SK-N-SH treated with all-trans-retinoic acid at 6 μM for 48 hours (cell line): ENCODE measurements at regions not wholly inside any gene's neighbourhood (a gene's known extent, or its start where the extent isn't known, plus 50 kb on each side); places are given as distances from the start of the nearest gene placed in this dataset.

ENCODE experiments used
- ATAC-seq: fragments of 200-7000 bp; cut with Tn5 transposase; 3 replicates; pipeline ENCODE4 v1.9.1; 2020; ENCODE audit warnings: mild to moderate bottlenecking, moderate library complexity
- ARNTL ChIP-seq: fragments of 450-650 bp; formaldehyde crosslinking; IDR thresholded peaks from 2 replicates; pipeline ENCODE4 v1.5.0; 2020; ENCODE audit warnings: low read depth, mild to moderate bottlenecking, moderate library complexity, borderline replicate concordance
- BACH2 ChIP-seq: fragments of 250-450 bp; sonication (Bioruptor Pico); IDR thresholded peaks from 2 replicates; pipeline ENCODE4 v1.9.0; 2021; ENCODE audit warnings: mild to moderate bottlenecking, borderline replicate concordance
- ESRRG ChIP-seq: fragments of 250-450 bp; sonication (Bioruptor Pico); IDR thresholded peaks from 2 replicates; pipeline ENCODE4 v1.6.1; 2021; ENCODE audit warnings: mild to moderate bottlenecking
- GLIS3 ChIP-seq: fragments of 250-450 bp; sonication (Bioruptor Pico); IDR thresholded peaks from 2 replicates; pipeline ENCODE4 v1.5.0; 2020; ENCODE audit warnings: mild to moderate bottlenecking, moderate library complexity
- ISL1 ChIP-seq: fragments of 250-450 bp; sonication (Bioruptor Pico); IDR thresholded peaks from 2 replicates; pipeline ENCODE4 v2.1.2; 2022; ENCODE audit warnings: mild to moderate bottlenecking, moderate library complexity
- OSR1 ChIP-seq: fragments of 250-450 bp; sonication (Bioruptor Pico); IDR thresholded peaks from 2 replicates; pipeline ENCODE4 v1.8.0; 2022; ENCODE audit warnings: moderate library complexity, mild to moderate bottlenecking, inconsistent platforms
- PPARA ChIP-seq: fragments of 250-450 bp; sonication (Bioruptor Pico); IDR thresholded peaks from 2 replicates; pipeline ENCODE4 v1.5.0; 2020; ENCODE audit warnings: mild to moderate bottlenecking, borderline replicate concordance
- RARB ChIP-seq: fragments of 250-450 bp; sonication (Bioruptor Pico); IDR thresholded peaks from 2 replicates; pipeline ENCODE4 v1.8.0; 2021; ENCODE audit warnings: mild to moderate bottlenecking, moderate library complexity
- SNAI2 ChIP-seq: fragments of 250-450 bp; sonication (Bioruptor Pico); IDR thresholded peaks from 2 replicates; pipeline ENCODE4 v1.5.0; 2020; ENCODE audit warnings: mild to moderate bottlenecking, moderate library complexity
- TCF4 ChIP-seq: fragments of 250-450 bp; sonication (Bioruptor Pico); IDR thresholded peaks from 2 replicates; pipeline ENCODE4 v1.8.0; 2021; ENCODE audit warnings: mild to moderate bottlenecking, moderate library complexity, borderline replicate concordance
- TOX ChIP-seq: fragments of 250-450 bp; sonication (Bioruptor Pico); IDR thresholded peaks from 2 replicates; pipeline ENCODE4 v1.8.0; 2021; ENCODE audit warnings: mild to moderate bottlenecking, moderate library complexity, borderline replicate concordance
- ZC3H10 ChIP-seq: fragments of 250-450 bp; sonication (Bioruptor Pico); IDR thresholded peaks from 2 replicates; pipeline ENCODE4 v1.5.1; 2021; ENCODE audit warnings: mild to moderate bottlenecking, moderate library complexity
- ZFP3 ChIP-seq: fragments of 250-450 bp; sonication (Bioruptor Pico); IDR thresholded peaks from 2 replicates; pipeline ENCODE4 v1.5.0; 2020; ENCODE audit warnings: mild to moderate bottlenecking, moderate library complexity
- ZFP30 ChIP-seq: fragments of 450-650 bp; formaldehyde crosslinking; IDR thresholded peaks from 2 replicates; pipeline ENCODE4 v1.5.0; 2022; ENCODE audit warnings: mild to moderate bottlenecking, moderate library complexity
- ZNF565 ChIP-seq: fragments of 450-650 bp; formaldehyde crosslinking; conservative IDR thresholded peaks from 2 replicates; pipeline ENCODE4 v1.5.0; 2020; ENCODE audit warnings: low read depth, mild to moderate bottlenecking, moderate library complexity
- ZNF70 ChIP-seq: fragments of 450-650 bp; formaldehyde crosslinking; IDR thresholded peaks from 2 replicates; pipeline ENCODE4 v1.5.0; 2020; ENCODE audit warnings: mild to moderate bottlenecking, moderate library complexity
- ZNF8 ChIP-seq: fragments of 450-650 bp; formaldehyde crosslinking; IDR thresholded peaks from 2 replicates; pipeline ENCODE4 v1.5.0; 2020; ENCODE audit warnings: mild to moderate bottlenecking, moderate library complexity
- TF ChIP-seq, protein P1 (sequence below): fragments of 250-450 bp; sonication (Bioruptor Pico); IDR thresholded peaks from 2 replicates; pipeline ENCODE4 v1.5.1; 2020; ENCODE audit warnings: low read depth, mild to moderate bottlenecking, moderate library complexity
- TF ChIP-seq, protein P2 (sequence below): fragments of 250-450 bp; sonication (Bioruptor Pico); IDR thresholded peaks from 2 replicates; pipeline ENCODE4 v1.5.1; 2021; ENCODE audit warnings: mild to moderate bottlenecking, moderate library complexity
- TF ChIP-seq, protein P3 (sequence below): fragments of 250-450 bp; sonication (Bioruptor Pico); IDR thresholded peaks from 2 replicates; pipeline ENCODE4 v1.5.0; 2020; ENCODE audit warnings: mild to moderate bottlenecking, moderate library complexity
- TF ChIP-seq, protein P4 (sequence below): fragments of 250-450 bp; sonication (Bioruptor Pico); IDR thresholded peaks from 2 replicates; pipeline ENCODE4 v1.8.0; 2020; ENCODE audit warnings: mild to moderate bottlenecking, moderate library complexity, borderline replicate concordance
- TF ChIP-seq, protein P5 (sequence below): fragments of 250-450 bp; sonication (Bioruptor Pico); IDR thresholded peaks from 2 replicates; pipeline ENCODE4 v1.8.0; 2021; ENCODE audit warnings: low read depth, mild to moderate bottlenecking, moderate library complexity, borderline replicate concordance

DNA sequence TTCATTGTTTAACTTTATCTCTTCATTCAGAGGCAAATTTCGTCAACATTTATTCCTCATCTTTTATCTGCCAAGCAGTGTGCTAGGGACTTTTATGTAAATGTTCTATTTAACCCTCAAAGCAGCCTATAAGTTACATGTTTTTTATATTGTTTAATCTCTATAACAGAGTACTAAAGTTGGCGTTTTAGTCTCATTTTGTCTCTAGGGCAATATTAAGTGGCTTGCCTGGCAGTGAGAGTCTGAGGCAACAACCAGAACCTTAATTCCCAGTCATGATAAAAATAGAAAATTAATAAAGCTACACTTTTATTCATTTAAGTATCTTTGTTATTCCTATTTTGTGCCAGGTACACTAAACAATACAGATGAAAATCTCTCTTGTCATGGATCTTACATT is 994.3 kb upstream of the ADGRL2 start:
- TF ChIP-seq ARNTL (no peak), ZFP30 (CRISPR knock-in tag) (no peak), OSR1 (CRISPR knock-in tag) (no peak), ZNF565 (CRISPR knock-in tag) (no peak), ZC3H10 (CRISPR knock-in tag) (no peak), GLIS3 (no peak), TOX (CRISPR knock-in tag) (no peak), TCF4 (CRISPR knock-in tag) (no peak), PPARA (CRISPR knock-in tag) (no peak), ZNF70 (CRISPR knock-in tag) (no peak), ESRRG (CRISPR knock-in tag) (no peak), BACH2 (CRISPR knock-in tag) (no peak), ISL1 (no peak), ZFP3 (CRISPR knock-in tag) (no peak)
- TF ChIP-seq, protein P1, sequence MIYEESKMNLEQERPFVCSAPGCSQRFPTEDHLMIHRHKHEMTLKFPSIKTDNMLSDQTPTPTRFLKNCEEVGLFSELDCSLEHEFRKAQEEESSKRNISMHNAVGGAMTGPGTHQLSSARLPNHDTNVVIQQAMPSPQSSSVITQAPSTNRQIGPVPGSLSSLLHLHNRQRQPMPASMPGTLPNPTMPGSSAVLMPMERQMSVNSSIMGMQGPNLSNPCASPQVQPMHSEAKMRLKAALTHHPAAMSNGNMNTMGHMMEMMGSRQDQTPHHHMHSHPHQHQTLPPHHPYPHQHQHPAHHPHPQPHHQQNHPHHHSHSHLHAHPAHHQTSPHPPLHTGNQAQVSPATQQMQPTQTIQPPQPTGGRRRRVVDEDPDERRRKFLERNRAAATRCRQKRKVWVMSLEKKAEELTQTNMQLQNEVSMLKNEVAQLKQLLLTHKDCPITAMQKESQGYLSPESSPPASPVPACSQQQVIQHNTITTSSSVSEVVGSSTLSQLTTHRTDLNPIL, result no peak
- TF ChIP-seq, protein P2, sequence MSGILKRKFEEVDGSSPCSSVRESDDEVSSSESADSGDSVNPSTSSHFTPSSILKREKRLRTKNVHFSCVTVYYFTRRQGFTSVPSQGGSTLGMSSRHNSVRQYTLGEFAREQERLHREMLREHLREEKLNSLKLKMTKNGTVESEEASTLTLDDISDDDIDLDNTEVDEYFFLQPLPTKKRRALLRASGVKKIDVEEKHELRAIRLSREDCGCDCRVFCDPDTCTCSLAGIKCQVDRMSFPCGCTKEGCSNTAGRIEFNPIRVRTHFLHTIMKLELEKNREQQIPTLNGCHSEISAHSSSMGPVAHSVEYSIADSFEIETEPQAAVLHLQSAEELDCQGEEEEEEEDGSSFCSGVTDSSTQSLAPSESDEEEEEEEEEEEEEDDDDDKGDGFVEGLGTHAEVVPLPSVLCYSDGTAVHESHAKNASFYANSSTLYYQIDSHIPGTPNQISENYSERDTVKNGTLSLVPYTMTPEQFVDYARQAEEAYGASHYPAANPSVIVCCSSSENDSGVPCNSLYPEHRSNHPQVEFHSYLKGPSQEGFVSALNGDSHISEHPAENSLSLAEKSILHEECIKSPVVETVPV, result no peak
- TF ChIP-seq, protein P3, sequence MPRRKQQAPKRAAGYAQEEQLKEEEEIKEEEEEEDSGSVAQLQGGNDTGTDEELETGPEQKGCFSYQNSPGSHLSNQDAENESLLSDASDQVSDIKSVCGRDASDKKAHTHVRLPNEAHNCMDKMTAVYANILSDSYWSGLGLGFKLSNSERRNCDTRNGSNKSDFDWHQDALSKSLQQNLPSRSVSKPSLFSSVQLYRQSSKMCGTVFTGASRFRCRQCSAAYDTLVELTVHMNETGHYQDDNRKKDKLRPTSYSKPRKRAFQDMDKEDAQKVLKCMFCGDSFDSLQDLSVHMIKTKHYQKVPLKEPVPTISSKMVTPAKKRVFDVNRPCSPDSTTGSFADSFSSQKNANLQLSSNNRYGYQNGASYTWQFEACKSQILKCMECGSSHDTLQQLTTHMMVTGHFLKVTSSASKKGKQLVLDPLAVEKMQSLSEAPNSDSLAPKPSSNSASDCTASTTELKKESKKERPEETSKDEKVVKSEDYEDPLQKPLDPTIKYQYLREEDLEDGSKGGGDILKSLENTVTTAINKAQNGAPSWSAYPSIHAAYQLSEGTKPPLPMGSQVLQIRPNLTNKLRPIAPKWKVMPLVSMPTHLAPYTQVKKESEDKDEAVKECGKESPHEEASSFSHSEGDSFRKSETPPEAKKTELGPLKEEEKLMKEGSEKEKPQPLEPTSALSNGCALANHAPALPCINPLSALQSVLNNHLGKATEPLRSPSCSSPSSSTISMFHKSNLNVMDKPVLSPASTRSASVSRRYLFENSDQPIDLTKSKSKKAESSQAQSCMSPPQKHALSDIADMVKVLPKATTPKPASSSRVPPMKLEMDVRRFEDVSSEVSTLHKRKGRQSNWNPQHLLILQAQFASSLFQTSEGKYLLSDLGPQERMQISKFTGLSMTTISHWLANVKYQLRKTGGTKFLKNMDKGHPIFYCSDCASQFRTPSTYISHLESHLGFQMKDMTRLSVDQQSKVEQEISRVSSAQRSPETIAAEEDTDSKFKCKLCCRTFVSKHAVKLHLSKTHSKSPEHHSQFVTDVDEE (CRISPR knock-in tag), result no peak
- TF ChIP-seq, protein P4, sequence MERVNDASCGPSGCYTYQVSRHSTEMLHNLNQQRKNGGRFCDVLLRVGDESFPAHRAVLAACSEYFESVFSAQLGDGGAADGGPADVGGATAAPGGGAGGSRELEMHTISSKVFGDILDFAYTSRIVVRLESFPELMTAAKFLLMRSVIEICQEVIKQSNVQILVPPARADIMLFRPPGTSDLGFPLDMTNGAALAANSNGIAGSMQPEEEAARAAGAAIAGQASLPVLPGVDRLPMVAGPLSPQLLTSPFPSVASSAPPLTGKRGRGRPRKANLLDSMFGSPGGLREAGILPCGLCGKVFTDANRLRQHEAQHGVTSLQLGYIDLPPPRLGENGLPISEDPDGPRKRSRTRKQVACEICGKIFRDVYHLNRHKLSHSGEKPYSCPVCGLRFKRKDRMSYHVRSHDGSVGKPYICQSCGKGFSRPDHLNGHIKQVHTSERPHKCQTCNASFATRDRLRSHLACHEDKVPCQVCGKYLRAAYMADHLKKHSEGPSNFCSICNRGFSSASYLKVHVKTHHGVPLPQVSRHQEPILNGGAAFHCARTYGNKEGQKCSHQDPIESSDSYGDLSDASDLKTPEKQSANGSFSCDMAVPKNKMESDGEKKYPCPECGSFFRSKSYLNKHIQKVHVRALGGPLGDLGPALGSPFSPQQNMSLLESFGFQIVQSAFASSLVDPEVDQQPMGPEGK (CRISPR knock-in tag), result no peak
- TF ChIP-seq, all 23 proteins: peak for 0

DNA sequence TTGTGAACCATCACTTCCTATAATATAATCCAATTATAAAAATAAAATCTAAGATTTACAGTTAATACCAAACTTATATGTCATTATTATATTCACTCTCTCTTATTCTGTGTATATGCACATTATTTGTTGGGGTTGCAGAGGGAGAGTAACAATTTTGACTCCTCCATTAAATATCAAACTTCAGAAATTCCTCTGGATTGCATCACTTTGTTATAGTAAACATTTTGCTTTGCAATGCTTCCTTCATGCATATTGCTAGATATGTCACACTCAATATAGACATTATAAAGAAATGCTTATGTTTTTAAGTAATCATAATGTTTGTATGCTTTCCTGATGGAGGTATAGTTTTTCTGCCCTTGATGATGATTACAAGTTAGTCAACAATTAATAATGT is 999.0 kb upstream of the ADGRL2 start:
- no peak for ATAC-seq
- TF ChIP-seq ZNF8, result no peak
- TF ChIP-seq BACH2 (CRISPR knock-in tag), result no peak
- no peak for TF ChIP-seq ARNTL
- TF ChIP-seq, protein P4 (CRISPR knock-in tag), result no peak
- TF ChIP-seq OSR1 (CRISPR knock-in tag), result no peak
- no peak for TF ChIP-seq RARB
- TF ChIP-seq ZC3H10 (CRISPR knock-in tag), result no peak
- TF ChIP-seq, protein P5, sequence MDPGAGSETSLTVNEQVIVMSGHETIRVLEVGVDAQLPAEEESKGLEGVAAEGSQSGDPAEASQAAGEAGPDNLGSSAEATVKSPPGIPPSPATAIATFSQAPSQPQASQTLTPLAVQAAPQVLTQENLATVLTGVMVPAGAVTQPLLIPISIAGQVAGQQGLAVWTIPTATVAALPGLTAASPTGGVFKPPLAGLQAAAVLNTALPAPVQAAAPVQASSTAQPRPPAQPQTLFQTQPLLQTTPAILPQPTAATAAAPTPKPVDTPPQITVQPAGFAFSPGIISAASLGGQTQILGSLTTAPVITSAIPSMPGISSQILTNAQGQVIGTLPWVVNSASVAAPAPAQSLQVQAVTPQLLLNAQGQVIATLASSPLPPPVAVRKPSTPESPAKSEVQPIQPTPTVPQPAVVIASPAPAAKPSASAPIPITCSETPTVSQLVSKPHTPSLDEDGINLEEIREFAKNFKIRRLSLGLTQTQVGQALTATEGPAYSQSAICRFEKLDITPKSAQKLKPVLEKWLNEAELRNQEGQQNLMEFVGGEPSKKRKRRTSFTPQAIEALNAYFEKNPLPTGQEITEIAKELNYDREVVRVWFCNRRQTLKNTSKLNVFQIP (CRISPR knock-in tag), result no peak
- TF ChIP-seq ESRRG (CRISPR knock-in tag), result no peak
- TF ChIP-seq, protein P3 (CRISPR knock-in tag), result no peak
- TF ChIP-seq TCF4 (CRISPR knock-in tag), result no peak
- TF ChIP-seq GLIS3, result no peak
- no peak for TF ChIP-seq TOX (CRISPR knock-in tag)
- no peak for TF ChIP-seq ZFP30 (CRISPR knock-in tag)
- TF ChIP-seq ZFP3 (CRISPR knock-in tag), result no peak
- no peak for TF ChIP-seq SNAI2
- TF ChIP-seq ZNF70 (CRISPR knock-in tag), result no peak
- no peak for TF ChIP-seq ISL1
- TF ChIP-seq, protein P2, result no peak

More for the DNA sequence above, 994.3 kb upstream of the ADGRL2 start:
- no peak for ATAC-seq
